HG02884 (cell line): ENCODE measurements at regions not wholly inside any gene's neighbourhood (a gene's known extent, or its start where the extent isn't known, plus 50 kb on each side); places are given as distances from the start of the nearest gene placed in this dataset.
"Not testable (repeated sequence)": the region's sequence is repeated elsewhere in the genome, so short reads cannot be mapped to it uniquely, and the experiment has no call there.

Experiments used
- ATAC-seq: cut with Tn5 transposase; IDR thresholded peaks from one replicate; pipeline ENCODE4 v1.9.1; 2021; ENCODE audit warnings: mild to moderate bottlenecking, moderate library complexity; ENCODE audit not compliant: unreplicated experiment

DNA sequence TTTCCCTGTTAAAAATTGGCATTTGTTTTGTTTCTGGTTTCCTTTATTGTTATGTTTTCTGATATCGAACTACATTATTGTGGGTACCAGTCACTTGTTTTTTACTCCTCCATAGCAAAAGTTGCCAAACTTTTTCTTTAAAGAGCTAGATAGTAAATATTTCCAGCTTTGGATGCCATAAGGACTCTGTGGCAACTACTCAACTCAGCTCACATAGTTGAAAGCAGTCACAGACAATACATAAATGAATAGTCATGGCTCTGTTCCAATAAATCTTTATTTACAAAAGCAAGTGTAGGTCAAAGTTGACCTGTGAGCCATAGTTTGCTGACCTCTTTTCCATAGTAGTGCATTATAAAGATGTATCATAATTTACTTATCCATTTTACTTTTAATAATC, 305.0 kb downstream of the RASEF start:
- no peak for ATAC-seq

DNA sequence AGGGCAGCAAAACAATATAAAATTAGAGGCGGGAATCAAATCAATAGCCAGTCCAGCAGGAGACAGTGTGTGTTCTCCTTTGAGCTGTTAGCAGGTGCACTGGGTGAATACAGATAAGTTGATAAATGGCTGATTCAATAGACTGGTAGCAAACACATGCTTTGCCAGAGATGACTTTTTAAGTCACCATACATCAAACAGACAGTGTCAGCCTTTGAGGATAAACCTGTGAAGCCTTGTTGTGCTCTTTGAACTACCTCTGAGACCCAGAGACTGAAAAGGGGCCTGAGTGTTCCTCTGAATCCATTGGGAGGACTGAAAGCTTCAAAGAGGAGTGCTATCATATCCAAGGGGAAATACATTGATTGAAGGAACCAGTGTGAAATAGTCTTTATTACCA, 301.9 kb downstream of the RASEF start:
- no peak for ATAC-seq

GRCh38 chr9:82761956-82762355, 301.0 kb downstream of the RASEF start:
- ATAC-seq: no peak

GRCh38 chr9:82763656-82764055, 299.3 kb downstream of the RASEF start:
- no peak for ATAC-seq

- no peak for ATAC-seq
Measured at GRCh38 chr9:82764061-82764668, 298.8 kb downstream of the RASEF start.

GRCh38 chr9:82774707-82775231, 288.2 kb downstream of the RASEF start:
- not testable (repeated sequence) for ATAC-seq

GRCh38 chr9:82776508-82776907, 286.4 kb downstream of the RASEF start:
- ATAC-seq: no peak

DNA sequence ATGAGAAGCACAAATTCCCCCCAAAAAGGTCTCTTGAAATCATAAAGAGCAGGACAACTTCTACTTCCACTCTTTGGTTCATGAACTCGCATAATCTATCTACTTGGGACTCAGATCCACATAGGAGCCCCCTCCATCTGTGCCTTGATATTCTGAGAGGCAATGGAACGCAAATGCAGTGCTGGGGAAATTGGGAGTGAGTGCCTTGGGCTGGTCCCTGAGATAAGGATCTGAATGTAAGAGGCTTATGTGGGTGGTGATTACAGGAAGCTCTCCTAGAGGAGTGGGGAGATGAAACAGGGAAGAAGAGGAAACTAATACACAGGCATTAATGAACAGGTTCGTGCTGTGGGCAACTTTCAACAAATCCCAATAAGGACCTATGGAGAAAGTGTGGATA, 285.6 kb downstream of the RASEF start:
- ATAC-seq: no peak

DNA sequence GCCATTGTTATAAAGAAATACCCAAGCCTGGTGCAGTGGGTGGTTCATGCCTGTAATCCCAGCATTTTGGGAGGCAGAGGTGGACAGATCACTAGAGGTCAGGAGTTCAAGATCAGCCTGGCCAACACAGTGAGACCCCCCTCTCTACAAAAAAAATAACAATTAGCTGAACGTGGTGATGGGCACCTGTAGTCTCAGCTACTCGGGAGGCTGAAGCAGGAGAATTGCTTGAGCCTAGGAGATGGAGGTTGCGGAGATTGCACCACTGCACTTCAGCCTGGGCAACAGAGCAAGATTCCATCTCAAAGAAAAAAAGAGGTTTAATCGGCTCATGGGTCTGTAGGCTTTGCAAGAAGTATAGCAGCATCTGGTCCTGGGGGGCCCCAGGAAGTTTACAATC, 284.0 kb downstream of the RASEF start:
- ATAC-seq: not testable (repeated sequence)

DNA sequence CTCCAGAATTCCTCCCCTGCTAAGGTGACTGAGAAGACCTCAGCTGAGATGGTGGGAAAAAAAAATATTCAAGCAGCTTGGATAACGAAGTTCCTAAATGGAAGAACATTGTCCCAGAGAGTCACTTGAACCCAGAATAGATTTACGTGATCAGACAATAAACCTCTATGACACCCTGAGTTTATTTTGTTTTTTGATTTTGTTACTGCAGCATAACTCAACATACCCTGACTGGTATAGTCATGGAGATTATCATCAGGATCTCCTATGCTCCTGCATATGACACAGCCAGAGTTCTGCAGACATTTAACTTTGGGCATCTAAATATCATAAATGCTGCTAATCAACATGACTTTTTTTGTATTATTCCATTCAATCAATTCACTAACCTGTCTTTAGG, 282.9 kb downstream of the RASEF start:
- no peak for ATAC-seq

DNA sequence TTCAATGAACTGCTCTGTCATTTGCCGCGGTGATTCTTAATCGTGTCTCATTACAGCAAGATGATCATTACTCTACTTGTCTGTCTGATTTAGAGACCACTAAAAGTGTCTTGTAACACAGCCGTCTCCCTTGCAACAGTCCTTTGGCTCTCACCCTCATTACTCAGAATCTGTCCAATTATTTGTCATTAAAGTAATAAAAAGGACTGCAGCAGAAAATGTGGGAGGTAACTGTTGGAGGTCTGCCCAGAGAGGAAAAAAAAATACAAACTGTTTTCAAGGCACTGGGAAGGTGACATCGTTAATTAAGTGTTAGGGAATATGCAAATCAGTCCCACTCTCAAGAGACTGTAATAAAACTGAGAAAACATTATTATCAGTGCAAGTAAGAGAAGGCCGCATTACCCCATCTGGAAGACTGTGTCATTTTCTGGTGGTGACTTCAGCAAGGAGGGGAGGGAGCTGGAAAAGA, 281.0 kb downstream of the RASEF start:
- no peak for ATAC-seq

- no peak for ATAC-seq
Measured at GRCh38 chr9:82783045-82783444, 279.9 kb downstream of the RASEF start.

- ATAC-seq: no peak
Measured at GRCh38 chr9:82784589-82784988, 278.4 kb downstream of the RASEF start.

GRCh38 chr9:82789155-82789824, 273.7 kb downstream of the RASEF start:
- no peak for ATAC-seq

DNA sequence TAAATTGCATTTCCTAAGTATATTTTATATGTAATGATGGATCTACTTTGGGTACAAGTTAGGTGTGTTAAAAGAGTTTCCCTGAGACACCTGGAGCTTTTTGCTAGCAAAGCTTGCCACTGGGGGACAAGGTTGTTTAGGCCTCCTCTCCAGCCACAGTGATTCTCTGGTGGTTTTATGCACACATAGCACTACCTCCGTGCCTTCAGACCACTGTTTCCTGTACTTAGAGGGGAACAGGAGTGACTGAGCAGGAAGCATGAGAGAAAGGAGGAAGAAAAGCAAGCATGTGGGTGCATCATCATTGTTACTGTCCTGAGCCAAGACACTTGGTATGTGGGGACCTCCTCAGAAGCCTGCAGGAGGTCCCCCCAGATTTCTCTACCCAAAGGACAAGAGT, 272.1 kb downstream of the RASEF start:
- ATAC-seq: no peak

DNA sequence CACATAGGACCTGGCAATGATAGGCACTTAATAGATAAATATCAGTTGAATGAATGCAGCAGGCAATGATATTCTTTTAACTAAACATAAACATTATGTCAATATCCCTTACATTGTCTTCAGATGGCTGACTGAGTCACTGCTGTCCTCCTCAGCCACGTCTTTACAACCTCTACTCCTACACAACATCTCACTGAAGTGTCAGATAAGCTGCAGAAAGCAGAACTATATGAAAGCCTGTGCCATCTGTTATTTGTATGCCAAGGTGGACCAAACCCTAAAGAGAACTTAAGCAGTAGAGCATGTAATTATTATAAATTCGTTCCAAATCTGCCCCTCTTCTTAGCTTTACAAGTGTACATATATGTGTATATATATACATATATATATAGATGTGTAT, 271.2 kb downstream of the RASEF start:
- ATAC-seq: no peak

GRCh38 chr9:82797534-82797933, 265.4 kb downstream of the RASEF start:
- no peak for ATAC-seq

DNA sequence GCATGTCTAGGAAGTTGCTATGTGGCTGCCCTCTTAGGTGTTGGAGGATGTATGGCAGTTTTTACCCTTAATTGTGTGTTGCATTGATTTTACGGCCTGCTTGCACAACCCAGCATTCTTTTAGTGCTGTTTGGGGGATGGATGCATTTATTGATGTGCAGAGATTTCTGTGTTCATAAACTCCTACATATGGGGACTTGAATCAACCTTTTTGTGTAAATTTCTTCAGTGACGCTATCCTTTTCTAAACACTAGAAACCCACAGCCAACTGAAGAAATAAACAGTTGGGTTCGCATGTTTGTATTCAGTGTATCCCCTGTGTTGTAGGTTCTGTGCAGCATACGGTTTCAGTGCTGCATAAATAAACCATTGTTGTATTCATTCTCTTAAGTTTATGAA, 263.7 kb downstream of the RASEF start:
- ATAC-seq: no peak

DNA sequence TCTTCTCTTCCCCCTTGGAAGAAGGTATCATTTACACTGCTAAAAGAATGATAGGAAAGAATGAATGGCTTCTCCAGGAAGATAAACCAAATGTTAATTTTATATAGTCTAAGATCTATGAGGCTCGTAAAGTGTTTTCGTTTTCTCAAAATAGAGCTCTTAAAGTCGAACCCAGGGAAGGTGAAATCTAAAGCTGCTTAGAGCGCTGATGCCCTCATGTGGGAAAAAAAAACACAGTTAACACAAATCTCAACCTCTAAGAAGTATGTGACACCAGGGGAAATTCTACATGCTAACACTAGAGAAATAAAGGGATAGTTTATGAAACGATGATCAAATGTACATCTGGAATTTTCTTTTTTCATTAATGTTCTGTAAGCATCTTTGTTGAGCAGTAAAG, 257.9 kb downstream of the RASEF start:
- ATAC-seq: no peak

DNA sequence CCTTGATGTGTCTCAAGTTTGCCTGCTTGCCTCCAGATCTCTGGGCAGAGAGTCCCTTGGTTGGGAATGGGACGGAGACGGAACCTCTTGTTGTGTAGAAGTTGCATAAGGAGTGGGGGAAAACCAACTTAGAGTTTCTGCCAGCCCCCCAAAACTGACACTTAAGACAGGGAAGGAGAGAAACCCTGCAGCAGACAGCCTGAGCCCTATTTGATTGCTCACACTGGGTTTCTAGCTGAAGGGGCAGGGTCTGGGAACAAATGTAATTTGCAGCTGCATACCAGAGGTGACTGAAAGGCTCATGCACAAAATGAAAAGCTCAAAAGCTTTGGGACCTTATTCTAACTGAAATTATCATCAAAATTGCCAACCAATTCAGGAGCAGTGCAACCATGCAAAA, 254.5 kb downstream of the RASEF start:
- no peak for ATAC-seq

- ATAC-seq: no peak
Measured at GRCh38 chr9:82810915-82811314, 252.0 kb downstream of the RASEF start.

GRCh38 chr9:82819260-82819659, 243.7 kb downstream of the RASEF start:
- no peak for ATAC-seq

- ATAC-seq: no peak
Measured at GRCh38 chr9:82820186-82820585, 242.8 kb downstream of the RASEF start.
